HepG2 (cell line): ENCODE measurements at regions not wholly inside any gene's neighbourhood (a gene's known extent, or its start where the extent isn't known, plus 50 kb on each side); places are given as distances from the start of the nearest gene placed in this dataset.

ENCODE experiments used
- CBFB ChIP-seq: sonication (generic); formaldehyde crosslinking; IDR thresholded peaks from 2 replicates; pipeline ENCODE4 v1.4.0; 2020; ENCODE audit warnings: missing genetic modification reagents
- GPN1 ChIP-seq: sonication (generic); formaldehyde crosslinking; IDR thresholded peaks from 2 replicates; pipeline ENCODE4 v1.5.1; 2020; ENCODE audit warnings: missing genetic modification reagents, borderline replicate concordance
- JUND ChIP-seq: sonication (generic); formaldehyde crosslinking; IDR thresholded peaks from 2 replicates; pipeline ENCODE4 v1.8.0; 2022; ENCODE audit warnings: mild to moderate bottlenecking, missing genetic modification reagents
- NBN ChIP-seq: fragments of 450-650 bp; conservative IDR thresholded peaks from 2 replicates; pipeline ENCODE4 v1.6.1; 2017
- REST ChIP-seq, 2 experiments: IDR thresholded peaks; 2 replicates each; pipeline ENCODE4 v1.6.1; 2011 to 2012; ENCODE audit warnings: low read length in 2 of 2, borderline replicate concordance in 1 of 2, low read depth in 1 of 2, mild to moderate bottlenecking in 1 of 2, moderate library complexity in 1 of 2
- TAF15 ChIP-seq: fragments of 200-400 bp; formaldehyde crosslinking; IDR thresholded peaks from one replicate; pipeline ENCODE4 v1.6.1; 2018; ENCODE audit warnings: mild to moderate bottlenecking, low read depth, low read length; ENCODE audit not compliant: poor library complexity, severe bottlenecking
- ZNF232 ChIP-seq: sonication (generic); formaldehyde crosslinking; IDR thresholded peaks from 2 replicates; pipeline ENCODE4 v1.4.0; 2020; ENCODE audit warnings: missing genetic modification reagents, borderline replicate concordance
- ZNF235 ChIP-seq: sonication (generic); formaldehyde crosslinking; IDR thresholded peaks from 2 replicates; pipeline ENCODE4 v1.8.1; 2023; ENCODE audit warnings: mild to moderate bottlenecking, missing genetic modification reagents, borderline replicate concordance
- TF ChIP-seq, protein P1 (sequence below): sonication (generic); formaldehyde crosslinking; IDR thresholded peaks from 2 replicates; pipeline ENCODE4 v1.5.1; 2020; ENCODE audit warnings: missing genetic modification reagents, mild to moderate bottlenecking, borderline replicate concordance

DNA sequence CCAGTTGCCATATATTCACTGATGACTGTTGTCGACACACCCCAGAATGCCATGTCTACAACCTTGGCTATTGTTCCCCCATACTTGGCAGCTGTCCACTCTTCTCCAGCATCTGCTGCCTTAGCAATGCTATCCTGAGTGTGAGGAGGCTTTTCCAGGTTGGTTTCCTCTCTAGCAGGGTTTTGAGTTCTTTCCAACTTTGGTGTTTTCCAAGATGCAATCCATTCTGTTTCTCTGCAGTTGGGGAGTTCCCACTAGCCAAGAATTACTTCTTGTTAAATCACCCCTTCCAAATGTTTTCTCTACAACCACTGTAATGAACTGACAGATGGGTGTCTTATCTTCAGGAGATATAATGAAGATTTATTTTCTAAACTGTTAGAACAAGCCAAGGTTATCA is 617.4 kb downstream of the CCSER2 start (continued):
- TF ChIP-seq ZNF232 = no peak
- no peak for TF ChIP-seq TAF15
- TF ChIP-seq, protein P1, sequence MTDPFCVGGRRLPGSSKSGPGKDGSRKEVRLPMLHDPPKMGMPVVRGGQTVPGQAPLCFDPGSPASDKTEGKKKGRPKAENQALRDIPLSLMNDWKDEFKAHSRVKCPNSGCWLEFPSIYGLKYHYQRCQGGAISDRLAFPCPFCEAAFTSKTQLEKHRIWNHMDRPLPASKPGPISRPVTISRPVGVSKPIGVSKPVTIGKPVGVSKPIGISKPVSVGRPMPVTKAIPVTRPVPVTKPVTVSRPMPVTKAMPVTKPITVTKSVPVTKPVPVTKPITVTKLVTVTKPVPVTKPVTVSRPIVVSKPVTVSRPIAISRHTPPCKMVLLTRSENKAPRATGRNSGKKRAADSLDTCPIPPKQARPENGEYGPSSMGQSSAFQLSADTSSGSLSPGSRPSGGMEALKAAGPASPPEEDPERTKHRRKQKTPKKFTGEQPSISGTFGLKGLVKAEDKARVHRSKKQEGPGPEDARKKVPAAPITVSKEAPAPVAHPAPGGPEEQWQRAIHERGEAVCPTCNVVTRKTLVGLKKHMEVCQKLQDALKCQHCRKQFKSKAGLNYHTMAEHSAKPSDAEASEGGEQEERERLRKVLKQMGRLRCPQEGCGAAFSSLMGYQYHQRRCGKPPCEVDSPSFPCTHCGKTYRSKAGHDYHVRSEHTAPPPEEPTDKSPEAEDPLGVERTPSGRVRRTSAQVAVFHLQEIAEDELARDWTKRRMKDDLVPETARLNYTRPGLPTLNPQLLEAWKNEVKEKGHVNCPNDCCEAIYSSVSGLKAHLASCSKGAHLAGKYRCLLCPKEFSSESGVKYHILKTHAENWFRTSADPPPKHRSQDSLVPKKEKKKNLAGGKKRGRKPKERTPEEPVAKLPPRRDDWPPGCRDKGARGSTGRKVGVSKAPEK (CRISPR knock-in tag) = no peak
- TF ChIP-seq NBN = no peak
- no peak for TF ChIP-seq REST (IDR thresholded peaks at IDR 0.05; ENCODE audit: borderline replicate concordance in 1 of 2, low read depth in 1 of 2, low read length in 2 of 2)
- TF ChIP-seq JUND (CRISPR knock-in tag) = no peak
- TF ChIP-seq GPN1 (CRISPR knock-in tag) = no peak
- no peak for TF ChIP-seq ZNF235 (CRISPR knock-in tag)
- TF ChIP-seq CBFB (CRISPR knock-in tag) = no peak
